IPS-NIHi11 (cell line): ENCODE measurements at regions not wholly inside any gene's neighbourhood (a gene's known extent, or its start where the extent isn't known, plus 50 kb on each side); places are given as distances from the start of the nearest gene placed in this dataset.
"Not testable (repeated sequence)": the region's sequence is repeated elsewhere in the genome, so short reads cannot be mapped to it uniquely, and the experiment has no call there.

Experiments
- DNase-seq: peaks from one replicate; pipeline ENCODE4 v3.0.0; 2012; ENCODE audit warnings: mixed read lengths, low spot score

GRCh38 chr3:164113371-164114332 lies 964.6 kb downstream of the SI start:
- DNase-seq = no peak

GRCh38 chr3:164096352-164096751 lies 981.9 kb downstream of the SI start:
- no peak for DNase-seq

GRCh38 chr3:164095949-164096348 lies 982.3 kb downstream of the SI start:
- DNase-seq = no peak

- DNase-seq = no peak
Observed at GRCh38 chr3:164095279-164095678, 983.0 kb downstream of the SI start.

GRCh38 chr3:164094546-164094945 lies 983.8 kb downstream of the SI start:
- no peak for DNase-seq

- DNase-seq = no peak
Observed at GRCh38 chr3:164080208-164080607, 998.1 kb downstream of the SI start.

GRCh38 chr3:164064298-164064697 lies 1014.0 kb downstream of the SI start:
- DNase-seq = no peak

- DNase-seq = no peak
Observed at GRCh38 chr3:164060923-164061322, 1017.4 kb downstream of the SI start.

- no peak for DNase-seq
Observed at GRCh38 chr3:164049847-164050246, 1028.4 kb downstream of the SI start.

- no peak for DNase-seq
Observed at GRCh38 chr3:164048451-164048850, 1029.8 kb downstream of the SI start.

- DNase-seq = no peak
Observed at GRCh38 chr3:164040991-164041390, 1037.3 kb downstream of the SI start.

GRCh38 chr3:164030194-164030593 lies 1048.1 kb downstream of the SI start:
- DNase-seq = no peak

GRCh38 chr3:164024786-164025185 lies 1053.5 kb downstream of the SI start:
- no peak for DNase-seq

GRCh38 chr3:164023480-164023879 lies 1054.8 kb downstream of the SI start:
- no peak for DNase-seq

- DNase-seq = peak; percentile 17
Observed at GRCh38 chr3:164018500-164018899, 1059.8 kb downstream of the SI start.

GRCh38 chr3:164007765-164008164 lies 1070.5 kb downstream of the SI start:
- DNase-seq = no peak

GRCh38 chr3:164004205-164004604 lies 1074.1 kb downstream of the SI start:
- DNase-seq = peak; percentile 57

GRCh38 chr3:164003016-164003415 lies 1075.3 kb downstream of the SI start:
- DNase-seq = not testable (repeated sequence)

GRCh38 chr3:163983940-163984339 lies 1094.4 kb downstream of the SI start:
- DNase-seq = no peak

- no peak for DNase-seq
Observed at GRCh38 chr3:163971861-163972260, 1106.4 kb downstream of the SI start.

- DNase-seq = no peak
Observed at GRCh38 chr3:163957072-163957471, 1121.2 kb downstream of the SI start.

GRCh38 chr3:163953526-163953925 lies 1124.8 kb downstream of the SI start:
- DNase-seq = no peak

- DNase-seq = no peak
Observed at GRCh38 chr3:163952499-163952898, 1125.8 kb downstream of the SI start.
